ENCODE measurements at regions not wholly inside any gene's neighbourhood (a gene's known extent, or its start where the extent isn't known, plus 50 kb on each side); places are given as distances from the start of the nearest gene placed in this dataset.

DNA sequence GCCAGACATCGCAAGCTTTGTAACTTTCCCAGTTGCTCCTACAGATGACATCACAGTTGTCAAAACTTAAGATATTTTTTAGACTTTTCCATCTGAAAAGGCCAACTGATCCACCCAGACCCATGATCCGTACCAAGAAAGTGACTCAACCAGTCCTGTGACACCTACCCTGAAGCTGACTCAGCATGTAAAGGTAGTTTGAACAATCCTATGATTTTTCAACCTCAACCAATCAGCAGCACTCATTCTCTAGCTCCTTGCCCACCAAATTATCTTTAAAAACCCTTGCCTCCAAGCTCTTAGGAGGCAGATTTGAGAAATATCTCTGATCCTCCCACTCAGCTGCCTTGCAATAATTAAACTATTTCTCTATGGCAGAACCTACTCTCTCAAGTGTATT, 1686.7 kb upstream of the LRRTM1 start:
- Histone ChIP-seq H3K27ac (no peak overlapping the region), H3K4me2 (no peak overlapping the region), H3K9me3 (peaks cover 8% of the 10 kb centered on the region; the same call in 1 of the 3 replicates), H3K4me3 (no peak overlapping the region), H3K4me1 (no peaks in the 10 kb centered on the region)
- ATAC-seq (no peak), FAIRE-seq (no peak), DNase-seq (ENCODE audit: low read depth in 1 of 2, low spot score in 1 of 2) (no peak)
- POLR2A ChIA-PET, result no interaction called here
- peak; percentile 62 for TF ChIP-seq MAFK (IDR thresholded peaks at IDR 0.05; ENCODE audit: partially characterized antibody)
- TF ChIP-seq KDM1A (IDR thresholded peaks at IDR 0.05; ENCODE audit: low read depth), result no peak
- CTCF ChIA-PET, result no interaction called here
- WGBS (ENCODE audit: missing lambda C conversion rate), result 19% methylated on average over 2 of the region's 2 CpGs

DNA sequence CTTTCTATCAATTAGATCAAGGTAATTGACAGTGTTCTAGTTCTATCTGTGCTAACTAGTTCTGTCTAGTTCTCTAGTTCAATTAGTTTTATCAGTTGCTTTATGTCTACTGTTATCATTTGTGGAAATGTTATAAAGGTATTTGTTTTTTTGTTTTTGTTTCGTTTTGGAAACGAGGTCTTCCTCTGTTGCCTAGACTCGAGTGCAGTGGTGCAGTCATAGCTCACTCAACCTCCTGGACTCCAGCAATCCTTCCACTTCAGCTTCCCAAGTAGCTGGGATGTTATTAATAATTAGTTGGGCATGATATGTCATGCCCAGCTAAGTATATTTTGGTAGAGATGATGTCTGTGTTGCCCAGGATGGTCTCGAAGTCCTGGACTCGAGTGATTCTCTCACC, 1682.8 kb upstream of the LRRTM1 start:
- POLR2A ChIA-PET, result no interaction called here
- DNase-seq (ENCODE audit: low read depth in 1 of 2, low spot score in 1 of 2) (no peak), FAIRE-seq (no peak), ATAC-seq (no peak)
- Histone ChIP-seq H3K9me3 (peaks cover 10% of the 10 kb centered on the region; the same call in 2 of the 3 replicates), H3K4me3 (no peak overlapping the region), H3K4me2 (no peak overlapping the region), H3K4me1 (no peaks in the 10 kb centered on the region), H3K27ac (no peak overlapping the region)
- TF ChIP-seq NFE2L2 (conservative IDR thresholded peaks at IDR 0.05; ENCODE audit: low read length) (no peak), RCOR1 (IDR thresholded peaks at IDR 0.05; ENCODE audit: low read depth, low read length) (no peak), BHLHE40 (IDR thresholded peaks at IDR 0.05; ENCODE audit: low read depth, low read length) (no peak), FOSL2 (IDR thresholded peaks at IDR 0.05) (no peak), FOSL2 (CRISPR knock-in tag; IDR thresholded peaks at IDR 0.05) (no peak)
- WGBS (ENCODE audit: missing lambda C conversion rate), result 1% methylated on average over 5 of the region's 5 CpGs
- CTCF ChIA-PET, result no interaction called here

DNA sequence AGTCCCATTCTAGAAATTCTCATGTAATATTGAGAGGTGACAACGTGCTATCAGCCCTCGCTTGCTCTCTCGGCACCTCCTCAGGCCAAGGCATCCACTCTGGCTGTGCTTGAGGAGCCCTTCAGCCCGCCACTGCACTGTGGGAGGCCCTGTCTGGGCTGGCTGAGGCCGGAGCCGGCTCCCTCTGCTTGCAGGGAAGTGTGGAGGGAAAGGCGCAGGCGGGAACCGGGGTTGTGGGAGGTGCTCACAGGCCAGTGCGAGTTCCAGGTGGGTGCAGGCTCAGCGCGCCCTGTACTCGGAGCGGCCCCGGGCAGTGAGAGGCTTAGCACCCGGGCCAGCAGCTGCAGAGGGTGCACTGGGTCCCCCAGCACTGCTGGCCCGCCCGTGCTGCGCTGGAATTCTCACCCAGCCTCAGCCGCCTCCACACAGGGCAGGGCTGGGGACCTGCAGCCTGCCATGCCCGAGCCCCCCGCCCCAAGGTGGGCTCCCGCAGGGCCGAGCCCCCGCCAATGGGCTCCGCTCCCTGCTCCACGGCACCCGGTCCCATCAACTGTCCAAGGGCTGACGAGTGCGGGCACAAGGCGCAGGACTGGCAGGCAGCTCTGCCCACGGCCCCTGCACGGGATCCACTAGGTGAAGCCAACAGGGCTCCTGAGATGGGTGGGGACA, 1680.6 kb upstream of the LRRTM1 start:
- no peak for ATAC-seq
- DNase-seq (ENCODE audit: low read depth in 1 of 2, low spot score in 1 of 2), result no peak
- ChIA-PET CTCF (interaction anchor here (0.7 kb wide), 1 partner anchor 21 kb away, joined by 3 read pairs; no protein-coding TSS in a partner anchor), POLR2A (no interaction called here)
- TF ChIP-seq ZC3H11A (IDR thresholded peaks at IDR 0.05) (no peak), ZNF302 (CRISPR knock-in tag; IDR thresholded peaks at IDR 0.05) (no peak), EHF (CRISPR knock-in tag; IDR thresholded peaks at IDR 0.05) (no peak), CHD4 (IDR thresholded peaks at IDR 0.05; ENCODE audit: borderline replicate concordance) (no peak), ZFP36 (IDR thresholded peaks at IDR 0.05; ENCODE audit: borderline replicate concordance, partially characterized antibody) (no peak), HEYL (CRISPR knock-in tag; IDR thresholded peaks at IDR 0.05) (no peak), RFX5 (IDR thresholded peaks at IDR 0.05) (no peak), RCOR1 (IDR thresholded peaks at IDR 0.05; ENCODE audit: low read depth, low read length) (no peak), EP300 (IDR thresholded peaks at IDR 0.05) (no peak), CEBPB (IDR thresholded peaks at IDR 0.05) (no peak), KDM1A (IDR thresholded peaks at IDR 0.05; ENCODE audit: low read depth) (no peak), JUN (IDR thresholded peaks at IDR 0.05) (no peak), TFCP2L1 (CRISPR knock-in tag; IDR thresholded peaks at IDR 0.05) (no peak), NPAS2 (CRISPR knock-in tag; IDR thresholded peaks at IDR 0.05; ENCODE audit: borderline replicate concordance) (no peak), FOXS1 (CRISPR knock-in tag; IDR thresholded peaks at IDR 0.05) (no peak)
- TF ChIP-seq, protein P1, sequence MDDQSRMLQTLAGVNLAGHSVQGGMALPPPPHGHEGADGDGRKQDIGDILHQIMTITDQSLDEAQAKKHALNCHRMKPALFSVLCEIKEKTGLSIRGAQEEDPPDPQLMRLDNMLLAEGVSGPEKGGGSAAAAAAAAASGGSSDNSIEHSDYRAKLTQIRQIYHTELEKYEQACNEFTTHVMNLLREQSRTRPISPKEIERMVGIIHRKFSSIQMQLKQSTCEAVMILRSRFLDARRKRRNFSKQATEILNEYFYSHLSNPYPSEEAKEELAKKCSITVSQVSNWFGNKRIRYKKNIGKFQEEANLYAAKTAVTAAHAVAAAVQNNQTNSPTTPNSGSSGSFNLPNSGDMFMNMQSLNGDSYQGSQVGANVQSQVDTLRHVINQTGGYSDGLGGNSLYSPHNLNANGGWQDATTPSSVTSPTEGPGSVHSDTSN (IDR thresholded peaks at IDR 0.05), result no peak
- TF ChIP-seq, protein P2, sequence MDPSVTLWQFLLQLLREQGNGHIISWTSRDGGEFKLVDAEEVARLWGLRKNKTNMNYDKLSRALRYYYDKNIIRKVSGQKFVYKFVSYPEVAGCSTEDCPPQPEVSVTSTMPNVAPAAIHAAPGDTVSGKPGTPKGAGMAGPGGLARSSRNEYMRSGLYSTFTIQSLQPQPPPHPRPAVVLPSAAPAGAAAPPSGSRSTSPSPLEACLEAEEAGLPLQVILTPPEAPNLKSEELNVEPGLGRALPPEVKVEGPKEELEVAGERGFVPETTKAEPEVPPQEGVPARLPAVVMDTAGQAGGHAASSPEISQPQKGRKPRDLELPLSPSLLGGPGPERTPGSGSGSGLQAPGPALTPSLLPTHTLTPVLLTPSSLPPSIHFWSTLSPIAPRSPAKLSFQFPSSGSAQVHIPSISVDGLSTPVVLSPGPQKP (IDR thresholded peaks at IDR 0.05; ENCODE audit: low read depth, low read length), result no peak
- TF ChIP-seq, protein P3, sequence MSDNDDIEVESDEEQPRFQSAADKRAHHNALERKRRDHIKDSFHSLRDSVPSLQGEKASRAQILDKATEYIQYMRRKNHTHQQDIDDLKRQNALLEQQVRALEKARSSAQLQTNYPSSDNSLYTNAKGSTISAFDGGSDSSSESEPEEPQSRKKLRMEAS (IDR thresholded peaks at IDR 0.05), result no peak
- Histone ChIP-seq H3K27ac (no peak overlapping the region), H3K9me3 (peaks cover 3% of the 10 kb centered on the region; the same call in 2 of the 3 replicates), H3K4me1 (no peaks in the 10 kb centered on the region), H3K4me3 (no peak overlapping the region), H3K4me2 (no peak overlapping the region)
- no peak for FAIRE-seq
- WGBS (ENCODE audit: missing lambda C conversion rate), result 51% methylated on average over 19 of the region's 33 CpGs
